MG63 (cell line): ENCODE measurements at regions not wholly inside any gene's neighbourhood (a gene's known extent, or its start where the extent isn't known, plus 50 kb on each side); places are given as distances from the start of the nearest gene placed in this dataset.

ENCODE experiments used
- DNase-seq: peaks from one replicate; pipeline ENCODE4 v3.0.0-alpha.2; 2020
- H3K27me3 ChIP-seq: fragments of 250-450 bp; sonication (Bioruptor Pico); 2 replicates; pipeline ENCODE4 v1.5.1; 2020; ENCODE audit warnings: mild to moderate bottlenecking, moderate library complexity
- H3K36me3 ChIP-seq: fragments of 250-450 bp; sonication (Bioruptor Pico); 2 replicates; pipeline ENCODE4 v1.5.1; 2020; ENCODE audit warnings: mild to moderate bottlenecking, moderate library complexity
- H3K4me3 ChIP-seq: fragments of 250-450 bp; sonication (Bioruptor Pico); 2 replicates; pipeline ENCODE4 v1.5.1; 2020; ENCODE audit warnings: mild to moderate bottlenecking, moderate library complexity
- H3K9me3 ChIP-seq: fragments of 250-450 bp; sonication (Bioruptor Pico); 2 replicates; pipeline ENCODE4 v1.5.1; 2020; ENCODE audit warnings: mild to moderate bottlenecking, moderate library complexity

- no peaks in the 10 kb centered on the region for H3K36me3 ChIP-seq
- DNase-seq: no peak
- H3K27me3 ChIP-seq: no peaks in the 10 kb centered on the region
- no peaks in the 10 kb centered on the region for H3K9me3 ChIP-seq
- no peak overlapping the region for H3K4me3 ChIP-seq
Measured at GRCh38 chr11:110766316-110766715, 54.1 kb upstream of the ARHGAP20 start.

DNA sequence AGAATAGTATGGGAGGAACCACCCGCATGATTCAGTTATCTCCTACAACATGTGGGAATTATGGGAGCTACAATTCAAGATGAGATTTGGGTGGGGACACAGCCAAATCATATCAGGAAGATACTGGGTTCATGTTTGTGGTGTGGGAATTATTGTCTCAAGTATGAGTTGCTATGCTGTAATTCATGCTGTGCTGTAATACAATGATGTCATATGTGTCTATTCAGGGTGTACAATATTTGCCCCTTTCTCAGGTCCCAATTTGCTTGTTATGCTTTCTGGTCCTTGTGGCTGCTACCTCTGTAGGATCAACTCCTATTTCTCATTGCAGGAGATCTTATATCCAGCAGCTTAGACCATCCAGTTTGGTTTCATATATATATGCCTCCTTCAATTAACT is 52.2 kb upstream of the ARHGAP20 start:
- no peaks in the 10 kb centered on the region for H3K9me3 ChIP-seq
- H3K36me3 ChIP-seq: no peaks in the 10 kb centered on the region
- no peak for DNase-seq
- H3K4me3 ChIP-seq: no peak overlapping the region
- H3K27me3 ChIP-seq: no peaks in the 10 kb centered on the region

DNA sequence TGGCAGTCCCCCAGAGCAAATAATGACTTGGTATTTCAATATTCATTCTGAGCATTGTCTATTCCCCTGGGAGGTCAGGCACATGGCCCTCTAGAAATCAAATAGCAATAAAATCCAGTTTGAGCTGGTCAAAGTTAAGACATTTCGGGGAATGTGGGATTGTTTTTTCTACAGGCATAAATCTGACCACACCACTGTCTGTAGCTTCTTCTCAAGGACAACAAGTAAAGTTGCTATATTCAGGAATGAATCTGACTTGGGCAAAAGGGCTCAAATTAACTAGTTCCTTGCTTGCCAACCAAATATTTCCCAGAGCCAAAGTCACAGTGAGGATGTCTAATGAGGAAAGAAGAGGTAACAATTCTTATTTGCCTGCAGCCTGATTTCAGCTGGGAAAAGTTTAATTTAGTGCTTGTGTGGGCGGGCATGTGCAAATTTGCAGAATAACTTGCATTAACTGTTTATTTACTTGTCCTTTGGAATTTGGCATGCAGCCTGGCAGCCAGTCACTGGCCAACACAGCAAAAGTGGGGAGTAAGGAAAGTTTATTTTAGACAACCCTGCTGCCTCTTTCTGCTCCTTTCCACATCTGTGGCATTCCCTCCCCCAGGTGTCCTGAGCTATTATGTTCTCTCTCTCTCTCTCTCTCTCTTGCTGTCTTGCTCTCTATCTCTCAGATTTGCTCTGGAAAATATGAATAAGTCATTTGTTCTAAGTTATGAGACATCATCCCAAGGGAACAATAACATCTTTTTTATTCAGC is 51.2 kb upstream of the ARHGAP20 start:
- H3K36me3 ChIP-seq: no peaks in the 10 kb centered on the region
- DNase-seq: peak; percentile 70
- no peaks in the 10 kb centered on the region for H3K9me3 ChIP-seq
- no peaks in the 10 kb centered on the region for H3K27me3 ChIP-seq
- H3K4me3 ChIP-seq: no peak overlapping the region

DNA sequence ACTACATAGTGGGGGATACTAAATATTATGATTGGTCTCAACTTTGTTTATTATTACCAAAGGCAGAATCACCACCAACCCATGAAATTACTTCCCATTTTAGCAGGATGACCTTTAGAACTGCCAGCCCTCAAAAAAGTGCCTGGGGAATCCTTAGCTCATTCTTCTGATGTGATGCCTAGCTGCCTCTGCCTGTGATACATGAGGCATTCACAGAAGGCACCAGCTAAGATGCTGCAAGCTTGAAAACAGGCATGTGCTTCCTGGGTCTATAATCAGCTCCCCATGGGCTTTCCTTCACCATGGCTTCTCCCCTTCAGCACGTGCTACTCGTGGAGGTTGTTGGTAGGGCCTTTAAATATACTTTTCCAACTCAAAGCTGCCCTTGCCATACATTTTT is 50.4 kb upstream of the ARHGAP20 start:
- Histone ChIP-seq H3K4me3 (no peak overlapping the region), H3K36me3 (no peaks in the 10 kb centered on the region), H3K27me3 (no peaks in the 10 kb centered on the region), H3K9me3 (no peaks in the 10 kb centered on the region)
- DNase-seq: peak; percentile 13
